Endothelial cell of umbilical vein (primary cell): ENCODE measurements at regions not wholly inside any gene's neighbourhood (a gene's known extent, or its start where the extent isn't known, plus 50 kb on each side); places are given as distances from the start of the nearest gene placed in this dataset.

Experiments
- BruUV-seq: library from RNA; stranded (reverse); fragments of 400-500 nt; replicated peaks from 2 replicates; lab custom pipeline; 2021; lab: Mats Ljungman, UMichigan
- CTCF ChIA-PET: fragments of 300-600, 350-600 bp; sonication (Branson Sonifier 250); formaldehyde crosslinking; loops from one replicate; lab custom pipeline; 2021; ENCODE audit warnings: antibody characterized with exemption, inconsistent platforms; lab: Charles Lee
- POLR2A ChIA-PET: fragments of 300-600, 350-600 bp; sonication (Branson Sonifier 250); formaldehyde crosslinking; loops from one replicate; lab custom pipeline; 2021; ENCODE audit warnings: antibody characterized with exemption, inconsistent platforms; lab: Charles Lee
- DNase-seq: peaks from one replicate; pipeline ENCODE4 v3.0.0-alpha.2; 2011; ENCODE audit warnings: low read depth, low spot score
- FAIRE-seq: peaks from 2 replicates; lab custom pipeline; 2011; peaks lifted over from hg19 to GRCh38; lab: Jason Lieb, UNC
- H2AFZ ChIP-seq: 2 replicates; pipeline ENCODE4 v1.6.0; 2012; ENCODE audit warnings: low read depth, low read length, control low read depth, inconsistent platforms
- H3K27ac ChIP-seq: 2 replicates; pipeline ENCODE4 v1.5.1; 2011; ENCODE audit warnings: low read depth, mild to moderate bottlenecking, control low read depth, low read length, moderate library complexity; ENCODE audit not compliant: insufficient read depth
- H3K27me3 ChIP-seq, 2 experiments: 2 replicates each; pipeline versions ENCODE4 v1.6.0 to v1.6.1; 2011; ENCODE audit warnings: low read length in 2 of 2, mixed read lengths in 1 of 2; ENCODE audit not compliant: control insufficient read depth in 2 of 2, insufficient read depth in 2 of 2
- H3K36me3 ChIP-seq, 2 experiments: 2 replicates in 1 of 2; 3 replicates in 1 of 2; pipeline ENCODE4 v1.5.1; 2011; ENCODE audit warnings: low read length in 2 of 2, mild to moderate bottlenecking in 1 of 2, moderate library complexity in 1 of 2; ENCODE audit not compliant: control insufficient read depth in 2 of 2, insufficient read depth in 2 of 2; ENCODE audit errors: extremely low read depth in 1 of 2
- H3K4me1 ChIP-seq: 3 replicates; pipeline ENCODE4 v1.5.1; 2011; ENCODE audit warnings: mild to moderate bottlenecking, low read length; ENCODE audit not compliant: control insufficient read depth, insufficient read depth; ENCODE audit errors: extremely low read depth
- H3K4me2 ChIP-seq: 2 replicates; pipeline ENCODE4 v1.6.1; 2011; ENCODE audit warnings: low read length, control low read depth, mixed read lengths; ENCODE audit not compliant: insufficient read depth
- H3K4me3 ChIP-seq, 3 experiments: fragments of 200-600 bp in 1 of 3; sonication (generic), shearing (Covaris generic) in 1 of 3; replicated peaks in 1 of 3; 2 replicates each; pipeline ENCODE4 v1.5.1; 2011 to 2016; ENCODE audit warnings: control low read depth in 3 of 3, low read length in 3 of 3, mild to moderate bottlenecking in 2 of 3, inconsistent platforms in 1 of 3, low read depth in 1 of 3, moderate library complexity in 1 of 3; ENCODE audit not compliant: insufficient read depth in 1 of 3
- H3K79me2 ChIP-seq: 2 replicates; pipeline ENCODE4 v1.6.0; 2012; ENCODE audit warnings: low read length, inconsistent platforms; ENCODE audit not compliant: control insufficient read depth, insufficient read depth
- H3K9ac ChIP-seq: replicated peaks from 2 replicates; pipeline ENCODE3; 2011; ENCODE audit warnings: low read length, control low read depth; ENCODE audit not compliant: insufficient read depth; ENCODE audit errors: extremely low read depth
- H3K9me1 ChIP-seq: replicated peaks from 3 replicates; pipeline ENCODE4 v1.6.0; 2011; ENCODE audit warnings: mild to moderate bottlenecking, low read length; ENCODE audit not compliant: control insufficient read depth, insufficient read depth; ENCODE audit errors: extremely low read depth
- H3K9me3 ChIP-seq: replicated peaks from 2 replicates; pipeline ENCODE4 v1.5.1; 2012; ENCODE audit warnings: low read length, inconsistent platforms; ENCODE audit not compliant: control insufficient read depth, insufficient read depth
- H4K20me1 ChIP-seq: replicated peaks from 2 replicates; pipeline ENCODE3; 2011; ENCODE audit warnings: mild to moderate bottlenecking, low read length; ENCODE audit not compliant: control insufficient read depth, insufficient read depth; ENCODE audit errors: extremely low read depth
- EZH2 ChIP-seq: IDR thresholded peaks from 2 replicates; pipeline ENCODE4 v1.6.1; 2012; ENCODE audit warnings: borderline replicate concordance, low read depth, mild to moderate bottlenecking, moderate library complexity, low read length, inconsistent platforms; ENCODE audit not compliant: severe bottlenecking
- FOS ChIP-seq: IDR thresholded peaks from 2 replicates; pipeline ENCODE4 v1.6.1; 2011; ENCODE audit warnings: mild to moderate bottlenecking, low read length, moderate library complexity, borderline replicate concordance; ENCODE audit not compliant: insufficient read depth
- GATA2 ChIP-seq: IDR thresholded peaks from 2 replicates; pipeline ENCODE4 v1.7.0; 2011; ENCODE audit warnings: low read depth, mild to moderate bottlenecking, moderate library complexity, mixed read lengths, low read length; ENCODE audit not compliant: insufficient read length, insufficient read depth
- JUN ChIP-seq: IDR thresholded peaks from 2 replicates; pipeline ENCODE4 v1.6.1; 2011; ENCODE audit warnings: borderline replicate concordance, low read depth; ENCODE audit not compliant: insufficient read length, insufficient read depth
- MYC ChIP-seq: IDR thresholded peaks from one replicate; pipeline ENCODE4 v1.6.1; 2011; ENCODE audit warnings: mild to moderate bottlenecking, low read depth, low read length
- POLR2A ChIP-seq: IDR thresholded peaks from 2 replicates; pipeline ENCODE4 v1.6.1; 2012; ENCODE audit warnings: low read depth, mild to moderate bottlenecking, control low read depth, low read length
- POLR2AphosphoS5 ChIP-seq: IDR thresholded peaks from 2 replicates; pipeline ENCODE4 v1.6.1; 2012; ENCODE audit warnings: low read depth, mild to moderate bottlenecking, control low read depth, low read length, moderate library complexity; ENCODE audit not compliant: insufficient read depth
- dilution Hi-C: fragments of 300-500 bp; cut with MboI; formaldehyde crosslinking; loops from one replicate; pipeline ENCODE4 v1.15.0; 2019; ENCODE audit warnings: low sequenced_read_pairs; ENCODE audit not compliant: extremely low pct_ligation_motif_present
- intact Hi-C: fragments of 100-400 bp; cut with micrococcal nuclease; formaldehyde crosslinking; loops from one replicate; pipeline ENCODE4 v1.10.0; 2022
- TF ChIP-seq, protein P1 (sequence below), 2 donors: IDR thresholded peaks; 1 replicate in 1 of 2; 2 replicates in 1 of 2; pipeline ENCODE4 v1.5.1; 2011; ENCODE audit warnings: low read length in 2 of 2, mild to moderate bottlenecking in 2 of 2, moderate library complexity in 2 of 2, control low read depth in 1 of 2, inconsistent platforms in 1 of 2, low read depth in 1 of 2; ENCODE audit not compliant: insufficient read depth in 1 of 2; ENCODE audit errors: extremely low read depth in 1 of 2
- TF ChIP-seq, protein P2 (sequence below): IDR thresholded peaks from 2 replicates; pipeline ENCODE4 v1.6.1; 2011; ENCODE audit not compliant: insufficient read depth, insufficient read length

DNA sequence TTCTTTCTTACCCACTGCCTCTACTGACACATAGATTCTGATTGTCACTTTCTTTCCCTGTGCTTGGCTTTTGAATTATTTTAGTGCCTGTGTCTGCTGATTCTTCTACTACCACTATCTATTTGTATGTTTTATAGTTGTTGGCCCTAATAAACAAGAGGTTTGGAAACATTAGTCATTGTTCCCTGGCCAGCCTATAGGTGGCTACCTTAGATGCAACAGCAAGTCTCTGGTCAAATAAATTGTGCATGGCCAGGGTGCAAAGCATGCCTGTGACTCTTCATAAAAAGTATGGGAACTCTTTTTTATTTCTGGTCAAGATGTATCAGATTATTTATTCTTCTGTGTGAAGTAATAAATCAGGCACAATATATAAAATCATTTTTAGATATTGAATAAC, 124.4 kb downstream of the PLK2 start:
- TF ChIP-seq EZH2 = no peak
- no peak for TF ChIP-seq JUN
- TF ChIP-seq MYC = no peak
- TF ChIP-seq, protein P1, sequence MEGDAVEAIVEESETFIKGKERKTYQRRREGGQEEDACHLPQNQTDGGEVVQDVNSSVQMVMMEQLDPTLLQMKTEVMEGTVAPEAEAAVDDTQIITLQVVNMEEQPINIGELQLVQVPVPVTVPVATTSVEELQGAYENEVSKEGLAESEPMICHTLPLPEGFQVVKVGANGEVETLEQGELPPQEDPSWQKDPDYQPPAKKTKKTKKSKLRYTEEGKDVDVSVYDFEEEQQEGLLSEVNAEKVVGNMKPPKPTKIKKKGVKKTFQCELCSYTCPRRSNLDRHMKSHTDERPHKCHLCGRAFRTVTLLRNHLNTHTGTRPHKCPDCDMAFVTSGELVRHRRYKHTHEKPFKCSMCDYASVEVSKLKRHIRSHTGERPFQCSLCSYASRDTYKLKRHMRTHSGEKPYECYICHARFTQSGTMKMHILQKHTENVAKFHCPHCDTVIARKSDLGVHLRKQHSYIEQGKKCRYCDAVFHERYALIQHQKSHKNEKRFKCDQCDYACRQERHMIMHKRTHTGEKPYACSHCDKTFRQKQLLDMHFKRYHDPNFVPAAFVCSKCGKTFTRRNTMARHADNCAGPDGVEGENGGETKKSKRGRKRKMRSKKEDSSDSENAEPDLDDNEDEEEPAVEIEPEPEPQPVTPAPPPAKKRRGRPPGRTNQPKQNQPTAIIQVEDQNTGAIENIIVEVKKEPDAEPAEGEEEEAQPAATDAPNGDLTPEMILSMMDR (IDR thresholded peaks at IDR 0.05; ENCODE audit: extremely low read depth in 1 of 2, insufficient read depth in 1 of 2, low read depth in 1 of 2, low read length in 2 of 2) = no peak
- TF ChIP-seq, protein P2, sequence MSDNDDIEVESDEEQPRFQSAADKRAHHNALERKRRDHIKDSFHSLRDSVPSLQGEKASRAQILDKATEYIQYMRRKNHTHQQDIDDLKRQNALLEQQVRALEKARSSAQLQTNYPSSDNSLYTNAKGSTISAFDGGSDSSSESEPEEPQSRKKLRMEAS = no peak
- no peak for TF ChIP-seq POLR2AphosphoS5
- TF ChIP-seq POLR2A = no peak
- TF ChIP-seq GATA2 = no peak
- no peak for TF ChIP-seq FOS
- DNase-seq = no peak
- Histone ChIP-seq H3K79me2 (no peaks in the 10 kb centered on the region), H2AFZ (no peak overlapping the region), H3K27me3 (no peaks in the 10 kb centered on the region), H3K9ac (no peak overlapping the region), H3K36me3 (no peaks in the 10 kb centered on the region), H3K4me3 (no peak overlapping the region), H3K9me1 (no peaks in the 10 kb centered on the region), H3K4me1 (peaks cover 3% of the 10 kb centered on the region), H3K4me2 (no peak overlapping the region), H3K27ac (no peak overlapping the region), H3K9me3 (no peaks in the 10 kb centered on the region), H4K20me1 (no peaks in the 10 kb centered on the region)
- intact Hi-C loops (no loop called here), dilution Hi-C loops (no loop called here)
- FAIRE-seq = no peak
- ChIA-PET POLR2A (no interaction called here), CTCF (interaction anchor here (0.7 to 1.0 kb wide), 2 partner anchors 10 to 26 kb away, joined by 3 to 4 read pairs; no protein-coding TSS in a partner anchor)
- no TSS peak for BruUV-seq
